GM19395 (cell line): ENCODE measurements at regions not wholly inside any gene's neighbourhood (a gene's known extent, or its start where the extent isn't known, plus 50 kb on each side); places are given as distances from the start of the nearest gene placed in this dataset.
A peak's percentile ranks its signal among the peaks of the same experiment; 100 is the strongest.

ENCODE experiments used
- ATAC-seq: cut with Tn5 transposase; IDR thresholded peaks from one replicate; pipeline ENCODE4 v1.9.1; 2021; ENCODE audit warnings: mild to moderate bottlenecking, moderate library complexity; ENCODE audit not compliant: unreplicated experiment

- no peak for ATAC-seq
These were observed 83.8 kb downstream of the MRPL46 start for GRCh38 chr15:88383354-88383753.

GRCh38 chr15:88382482-88382983 lies 84.7 kb downstream of the MRPL46 start:
- no peak for ATAC-seq

GRCh38 chr15:88378188-88378637 lies 89.0 kb downstream of the MRPL46 start:
- no peak for ATAC-seq

- no peak for ATAC-seq
These were observed 89.7 kb downstream of the MRPL46 start for GRCh38 chr15:88377509-88377908.

- ATAC-seq, result no peak
These were observed 90.5 kb downstream of the MRPL46 start for GRCh38 chr15:88376574-88377174.

- ATAC-seq, result no peak
These were observed 91.8 kb downstream of the MRPL46 start for GRCh38 chr15:88375234-88375927.

- no peak for ATAC-seq
These were observed 102.1 kb downstream of the MRPL46 start for GRCh38 chr15:88365124-88365523.

GRCh38 chr15:88348579-88349230 lies 92.2 kb upstream of the NTRK3 start:
- no peak for ATAC-seq

- ATAC-seq, result no peak
These were observed 89.4 kb upstream of the NTRK3 start for GRCh38 chr15:88345962-88346361.

- ATAC-seq, result no peak
These were observed 88.2 kb upstream of the NTRK3 start for GRCh38 chr15:88344786-88345185.

GRCh38 chr15:88342666-88343065 lies 86.1 kb upstream of the NTRK3 start:
- no peak for ATAC-seq

- no peak for ATAC-seq
These were observed 85.1 kb upstream of the NTRK3 start for GRCh38 chr15:88341653-88342052.

GRCh38 chr15:88341006-88341405 lies 84.5 kb upstream of the NTRK3 start:
- ATAC-seq, result no peak

GRCh38 chr15:88337993-88338392 lies 81.5 kb upstream of the NTRK3 start:
- no peak for ATAC-seq

- ATAC-seq, result no peak
These were observed 78.5 kb upstream of the NTRK3 start for GRCh38 chr15:88335074-88335473.

GRCh38 chr15:88334436-88334835 lies 77.9 kb upstream of the NTRK3 start:
- no peak for ATAC-seq

- peak; percentile 69 for ATAC-seq
These were observed 74.8 kb upstream of the NTRK3 start for GRCh38 chr15:88331291-88331690.

GRCh38 chr15:88326924-88327323 lies 70.4 kb upstream of the NTRK3 start:
- ATAC-seq, result no peak

- ATAC-seq, result no peak
These were observed 68.2 kb upstream of the NTRK3 start for GRCh38 chr15:88324741-88325065.

- no peak for ATAC-seq
These were observed 67.6 kb upstream of the NTRK3 start for GRCh38 chr15:88323976-88324740.

GRCh38 chr15:88323468-88323867 lies 66.9 kb upstream of the NTRK3 start:
- ATAC-seq, result no peak
